ENCODE measurements at regions not wholly inside any gene's neighbourhood (a gene's known extent, or its start where the extent isn't known, plus 50 kb on each side); places are given as distances from the start of the nearest gene placed in this dataset.
"Not testable (repeated sequence)": the region's sequence is repeated elsewhere in the genome, so short reads cannot be mapped to it uniquely, and the experiment has no call there.

- H3K27ac ChIP-seq (ENCODE audit: insufficient read depth, low read length, poor library complexity, severe bottlenecking): no peak overlapping the region
- peaks cover 53% of the 10 kb centered on the region for H3K4me1 ChIP-seq (ENCODE audit: control insufficient read depth, insufficient read depth, low read length, poor library complexity, severe bottlenecking)
- no peaks in the 10 kb centered on the region for H3K27me3 ChIP-seq (replicated peaks; ENCODE audit: control insufficient read depth, insufficient read depth, low read length, poor library complexity, severe bottlenecking)
- DNase-seq: no peak
- no peaks in the 10 kb centered on the region for H3K9me3 ChIP-seq (ENCODE audit: control insufficient read depth, low read length)
- no peak overlapping the region for H3K4me3 ChIP-seq (ENCODE audit: insufficient read depth, low read depth, low read length, poor library complexity, severe bottlenecking)
- no peaks in the 10 kb centered on the region for H3K36me3 ChIP-seq (ENCODE audit: control insufficient read depth, insufficient read depth, low read length)
Observed at GRCh38 chr1:234958706-234959657, 169.7 kb downstream of the TOMM20 start.

GRCh38 chr1:234958066-234958705 is 170.5 kb downstream of the TOMM20 start:
- H3K36me3 ChIP-seq (ENCODE audit: control insufficient read depth, insufficient read depth, low read length): no peaks in the 10 kb centered on the region
- DNase-seq: no peak
- no peak overlapping the region for H3K27ac ChIP-seq (ENCODE audit: insufficient read depth, low read length, poor library complexity, severe bottlenecking)

GRCh38 chr1:234957330-234958065 is 171.1 kb downstream of the TOMM20 start:
- no peaks in the 10 kb centered on the region for H3K9me3 ChIP-seq (ENCODE audit: control insufficient read depth, low read length)
- no peaks in the 10 kb centered on the region for H3K27me3 ChIP-seq (replicated peaks; ENCODE audit: control insufficient read depth, insufficient read depth, low read length, poor library complexity, severe bottlenecking)
- DNase-seq: no peak
- H3K36me3 ChIP-seq (ENCODE audit: control insufficient read depth, insufficient read depth, low read length): no peaks in the 10 kb centered on the region
- H3K4me1 ChIP-seq (ENCODE audit: control insufficient read depth, insufficient read depth, low read length, poor library complexity, severe bottlenecking): peaks cover 42% of the 10 kb centered on the region
- H3K27ac ChIP-seq (ENCODE audit: insufficient read depth, low read length, poor library complexity, severe bottlenecking): no peak overlapping the region
- H3K4me3 ChIP-seq (ENCODE audit: insufficient read depth, low read depth, low read length, poor library complexity, severe bottlenecking): no peak overlapping the region

More at GRCh38 chr1:234958066-234958705, 170.5 kb downstream of the TOMM20 start:
- H3K4me1 ChIP-seq (ENCODE audit: control insufficient read depth, insufficient read depth, low read length, poor library complexity, severe bottlenecking): peaks cover 46% of the 10 kb centered on the region
- H3K9me3 ChIP-seq (ENCODE audit: control insufficient read depth, low read length): no peaks in the 10 kb centered on the region
- no peaks in the 10 kb centered on the region for H3K27me3 ChIP-seq (replicated peaks; ENCODE audit: control insufficient read depth, insufficient read depth, low read length, poor library complexity, severe bottlenecking)
- no peak overlapping the region for H3K4me3 ChIP-seq (ENCODE audit: insufficient read depth, low read depth, low read length, poor library complexity, severe bottlenecking)

GRCh38 chr1:234956821-234957329 is 171.8 kb downstream of the TOMM20 start:
- H3K4me1 ChIP-seq (ENCODE audit: control insufficient read depth, insufficient read depth, low read length, poor library complexity, severe bottlenecking): peaks cover 36% of the 10 kb centered on the region
- no peaks in the 10 kb centered on the region for H3K27me3 ChIP-seq (replicated peaks; ENCODE audit: control insufficient read depth, insufficient read depth, low read length, poor library complexity, severe bottlenecking)
- H3K4me3 ChIP-seq (ENCODE audit: insufficient read depth, low read depth, low read length, poor library complexity, severe bottlenecking): no peak overlapping the region
- no peaks in the 10 kb centered on the region for H3K9me3 ChIP-seq (ENCODE audit: control insufficient read depth, low read length)
- DNase-seq: no peak
- no peak overlapping the region for H3K27ac ChIP-seq (ENCODE audit: insufficient read depth, low read length, poor library complexity, severe bottlenecking)
- no peaks in the 10 kb centered on the region for H3K36me3 ChIP-seq (ENCODE audit: control insufficient read depth, insufficient read depth, low read length)

- H3K27ac ChIP-seq (ENCODE audit: insufficient read depth, low read length, poor library complexity, severe bottlenecking): no peak overlapping the region
- no peaks in the 10 kb centered on the region for H3K27me3 ChIP-seq (replicated peaks; ENCODE audit: control insufficient read depth, insufficient read depth, low read length, poor library complexity, severe bottlenecking)
- no peak overlapping the region for H3K4me3 ChIP-seq (ENCODE audit: insufficient read depth, low read depth, low read length, poor library complexity, severe bottlenecking)
- H3K36me3 ChIP-seq (ENCODE audit: control insufficient read depth, insufficient read depth, low read length): no peaks in the 10 kb centered on the region
- DNase-seq: no peak
- H3K4me1 ChIP-seq (ENCODE audit: control insufficient read depth, insufficient read depth, low read length, poor library complexity, severe bottlenecking): peaks cover 22% of the 10 kb centered on the region
- H3K9me3 ChIP-seq (ENCODE audit: control insufficient read depth, low read length): no peaks in the 10 kb centered on the region
Observed at GRCh38 chr1:234955107-234955731, 173.4 kb downstream of the TOMM20 start.

GRCh38 chr1:234954613-234955012 is 174.0 kb downstream of the TOMM20 start:
- DNase-seq: no peak
- H3K4me1 ChIP-seq (ENCODE audit: control insufficient read depth, insufficient read depth, low read length, poor library complexity, severe bottlenecking): peaks cover 18% of the 10 kb centered on the region
- H3K27ac ChIP-seq (ENCODE audit: insufficient read depth, low read length, poor library complexity, severe bottlenecking): no peak overlapping the region
- H3K4me3 ChIP-seq (ENCODE audit: insufficient read depth, low read depth, low read length, poor library complexity, severe bottlenecking): no peak overlapping the region
- no peaks in the 10 kb centered on the region for H3K36me3 ChIP-seq (ENCODE audit: control insufficient read depth, insufficient read depth, low read length)
- no peaks in the 10 kb centered on the region for H3K9me3 ChIP-seq (ENCODE audit: control insufficient read depth, low read length)
- no peaks in the 10 kb centered on the region for H3K27me3 ChIP-seq (replicated peaks; ENCODE audit: control insufficient read depth, insufficient read depth, low read length, poor library complexity, severe bottlenecking)

GRCh38 chr1:234953655-234954405 is 174.8 kb downstream of the TOMM20 start:
- Histone ChIP-seq H3K4me3 (ENCODE audit: insufficient read depth, low read depth, low read length, poor library complexity, severe bottlenecking) (no peak overlapping the region), H3K36me3 (ENCODE audit: control insufficient read depth, insufficient read depth, low read length) (no peaks in the 10 kb centered on the region), H3K4me1 (ENCODE audit: control insufficient read depth, insufficient read depth, low read length, poor library complexity, severe bottlenecking) (peaks cover 12% of the 10 kb centered on the region), H3K27ac (ENCODE audit: insufficient read depth, low read length, poor library complexity, severe bottlenecking) (no peak overlapping the region), H3K9me3 (ENCODE audit: control insufficient read depth, low read length) (no peaks in the 10 kb centered on the region), H3K27me3 (replicated peaks; ENCODE audit: control insufficient read depth, insufficient read depth, low read length, poor library complexity, severe bottlenecking) (no peaks in the 10 kb centered on the region)
- no peak for DNase-seq

- no peaks in the 10 kb centered on the region for H3K27me3 ChIP-seq (replicated peaks; ENCODE audit: control insufficient read depth, insufficient read depth, low read length, poor library complexity, severe bottlenecking)
- peaks cover 12% of the 10 kb centered on the region for H3K4me1 ChIP-seq (ENCODE audit: control insufficient read depth, insufficient read depth, low read length, poor library complexity, severe bottlenecking)
- H3K27ac ChIP-seq (ENCODE audit: insufficient read depth, low read length, poor library complexity, severe bottlenecking): no peak overlapping the region
- H3K9me3 ChIP-seq (ENCODE audit: control insufficient read depth, low read length): no peaks in the 10 kb centered on the region
- no peak overlapping the region for H3K4me3 ChIP-seq (ENCODE audit: insufficient read depth, low read depth, low read length, poor library complexity, severe bottlenecking)
- no peak for DNase-seq
- no peaks in the 10 kb centered on the region for H3K36me3 ChIP-seq (ENCODE audit: control insufficient read depth, insufficient read depth, low read length)
Observed at GRCh38 chr1:234950598-234950997, 178.0 kb downstream of the TOMM20 start.

- H3K4me3 ChIP-seq (ENCODE audit: insufficient read depth, low read depth, low read length, poor library complexity, severe bottlenecking); H3K27me3 ChIP-seq (replicated peaks; ENCODE audit: control insufficient read depth, insufficient read depth, low read length, poor library complexity, severe bottlenecking); H3K36me3 ChIP-seq (ENCODE audit: control insufficient read depth, insufficient read depth, low read length); H3K4me1 ChIP-seq (ENCODE audit: control insufficient read depth, insufficient read depth, low read length, poor library complexity, severe bottlenecking); H3K9me3 ChIP-seq (ENCODE audit: control insufficient read depth, low read length); DNase-seq; H3K27ac ChIP-seq (ENCODE audit: insufficient read depth, low read length, poor library complexity, severe bottlenecking): not testable (repeated sequence)
Observed at GRCh38 chr1:234949528-234949927, 179.1 kb downstream of the TOMM20 start.

All from effector memory CD4-positive, alpha-beta T cell (primary cell).